ENCODE measurements at regions not wholly inside any gene's neighbourhood (a gene's known extent, or its start where the extent isn't known, plus 50 kb on each side); places are given as distances from the start of the nearest gene placed in this dataset.

GRCh38 chr19:13623716-13624710, 117.7 kb upstream of the CACNA1A start:
- Histone ChIP-seq H3K9me3 (ENCODE audit: low read depth, low read length) (no peaks in the 10 kb centered on the region), H3K9ac (ENCODE audit: insufficient read length) (peak overlapping the region; percentile 63), H3K27ac (peak overlapping the region; percentile 68), H3K4me3 (peak overlapping the region; percentile 64), H3K36me3 (ENCODE audit: insufficient read depth, low read length) (no peaks in the 10 kb centered on the region)
- DNase-seq (ENCODE audit: low read depth, low spot score), result no peak
- TF ChIP-seq POLR2AphosphoS5 (IDR thresholded peaks at IDR 0.05; ENCODE audit: borderline replicate concordance, low read depth, low read length), result no peak
- TF ChIP-seq FOXP2 (optimal IDR thresholded peaks at IDR 0.05; ENCODE audit: control extremely low read depth, extremely low read length, insufficient read depth), result no peak
- TF ChIP-seq EZH2 (IDR thresholded peaks at IDR 0.05), result no peak

GRCh38 chr19:13622766-13623715, 116.8 kb upstream of the CACNA1A start:
- Histone ChIP-seq H3K9me3 (ENCODE audit: low read depth, low read length) (no peaks in the 10 kb centered on the region), H3K27ac (peak overlapping the region; percentile 62), H3K9ac (ENCODE audit: insufficient read length) (peak overlapping the region; percentile 63), H3K4me3 (peak overlapping the region; percentile 64), H3K36me3 (ENCODE audit: insufficient read depth, low read length) (no peaks in the 10 kb centered on the region)
- no peak for TF ChIP-seq POLR2AphosphoS5 (IDR thresholded peaks at IDR 0.05; ENCODE audit: borderline replicate concordance, low read depth, low read length)
- TF ChIP-seq EZH2 (IDR thresholded peaks at IDR 0.05), result no peak
- no peak for TF ChIP-seq FOXP2 (optimal IDR thresholded peaks at IDR 0.05; ENCODE audit: control extremely low read depth, extremely low read length, insufficient read depth)
- DNase-seq (ENCODE audit: low read depth, low spot score), result no peak

GRCh38 chr19:13621413-13621812, 115.1 kb upstream of the CACNA1A start:
- no peak overlapping the region for H3K27ac ChIP-seq
- H3K36me3 ChIP-seq (ENCODE audit: insufficient read depth, low read length), result no peaks in the 10 kb centered on the region
- no peak overlapping the region for H3K4me3 ChIP-seq
- no peaks in the 10 kb centered on the region for H3K9me3 ChIP-seq (ENCODE audit: low read depth, low read length)
- no peak for DNase-seq (ENCODE audit: low read depth, low spot score)
- no peak overlapping the region for H3K9ac ChIP-seq (ENCODE audit: insufficient read length)
- TF ChIP-seq FOXP2 (optimal IDR thresholded peaks at IDR 0.05; ENCODE audit: control extremely low read depth, extremely low read length, insufficient read depth), result no peak
- no peak for TF ChIP-seq EZH2 (IDR thresholded peaks at IDR 0.05)
- TF ChIP-seq POLR2AphosphoS5 (IDR thresholded peaks at IDR 0.05; ENCODE audit: borderline replicate concordance, low read depth, low read length), result no peak

GRCh38 chr19:13619203-13619632, 112.9 kb upstream of the CACNA1A start:
- DNase-seq (ENCODE audit: low read depth, low spot score), result no peak
- no peaks in the 10 kb centered on the region for H3K36me3 ChIP-seq (ENCODE audit: insufficient read depth, low read length)
- H3K9me3 ChIP-seq (ENCODE audit: low read depth, low read length), result no peaks in the 10 kb centered on the region
- peak overlapping the region; percentile 73 for H3K27ac ChIP-seq
- TF ChIP-seq POLR2AphosphoS5 (IDR thresholded peaks at IDR 0.05; ENCODE audit: borderline replicate concordance, low read depth, low read length) (no peak), EZH2 (IDR thresholded peaks at IDR 0.05) (no peak), FOXP2 (optimal IDR thresholded peaks at IDR 0.05; ENCODE audit: control extremely low read depth, extremely low read length, insufficient read depth) (no peak)
- no peak overlapping the region for H3K9ac ChIP-seq (ENCODE audit: insufficient read length)
- no peak overlapping the region for H3K4me3 ChIP-seq

- no peak for DNase-seq (ENCODE audit: low read depth, low spot score)
Observed at GRCh38 chr19:13615890-13616289, 109.6 kb upstream of the CACNA1A start.

GRCh38 chr19:13613447-13613846, 107.2 kb upstream of the CACNA1A start:
- H3K27ac ChIP-seq, result no peak overlapping the region
- TF ChIP-seq POLR2AphosphoS5 (IDR thresholded peaks at IDR 0.05; ENCODE audit: borderline replicate concordance, low read depth, low read length) (no peak), FOXP2 (optimal IDR thresholded peaks at IDR 0.05; ENCODE audit: control extremely low read depth, extremely low read length, insufficient read depth) (no peak), EZH2 (IDR thresholded peaks at IDR 0.05) (no peak)
- no peaks in the 10 kb centered on the region for H3K36me3 ChIP-seq (ENCODE audit: insufficient read depth, low read length)
- no peak overlapping the region for H3K9ac ChIP-seq (ENCODE audit: insufficient read length)
- DNase-seq (ENCODE audit: low read depth, low spot score), result no peak
- no peaks in the 10 kb centered on the region for H3K9me3 ChIP-seq (ENCODE audit: low read depth, low read length)
- no peak overlapping the region for H3K4me3 ChIP-seq

More at GRCh38 chr19:13615890-13616289, 109.6 kb upstream of the CACNA1A start:
- no peaks in the 10 kb centered on the region for H3K9me3 ChIP-seq (ENCODE audit: low read depth, low read length)
- no peak overlapping the region for H3K4me3 ChIP-seq
- H3K36me3 ChIP-seq (ENCODE audit: insufficient read depth, low read length), result no peaks in the 10 kb centered on the region
- H3K27ac ChIP-seq, result no peak overlapping the region
- H3K9ac ChIP-seq (ENCODE audit: insufficient read length), result no peak overlapping the region
- TF ChIP-seq FOXP2 (optimal IDR thresholded peaks at IDR 0.05; ENCODE audit: control extremely low read depth, extremely low read length, insufficient read depth), result no peak
- TF ChIP-seq POLR2AphosphoS5 (IDR thresholded peaks at IDR 0.05; ENCODE audit: borderline replicate concordance, low read depth, low read length), result no peak
- no peak for TF ChIP-seq EZH2 (IDR thresholded peaks at IDR 0.05)

- Histone ChIP-seq H3K9me3 (ENCODE audit: low read depth, low read length) (no peaks in the 10 kb centered on the region), H3K36me3 (ENCODE audit: insufficient read depth, low read length) (no peaks in the 10 kb centered on the region), H3K27ac (no peak overlapping the region), H3K4me3 (no peak overlapping the region), H3K9ac (ENCODE audit: insufficient read length) (no peak overlapping the region)
- no peak for TF ChIP-seq FOXP2 (optimal IDR thresholded peaks at IDR 0.05; ENCODE audit: control extremely low read depth, extremely low read length, insufficient read depth)
- no peak for TF ChIP-seq POLR2AphosphoS5 (IDR thresholded peaks at IDR 0.05; ENCODE audit: borderline replicate concordance, low read depth, low read length)
- no peak for TF ChIP-seq EZH2 (IDR thresholded peaks at IDR 0.05)
- no peak for DNase-seq (ENCODE audit: low read depth, low spot score)
Observed at GRCh38 chr19:13611596-13611995, 105.3 kb upstream of the CACNA1A start.

All from SK-N-MC (cell line).